Natural killer cell (primary cell): ENCODE measurements at regions not wholly inside any gene's neighbourhood (a gene's known extent, or its start where the extent isn't known, plus 50 kb on each side); places are given as distances from the start of the nearest gene placed in this dataset.

Source experiments
- ATAC-seq, 3 donors: fragments of 150-1000 bp in 2 of 3; fragments of 200-7000 bp in 1 of 3; cut with Tn5 transposase; 1 replicate in 1 of 3; 2 replicates in 2 of 3; pipeline ENCODE4 v1.10.0; 2021; ENCODE audit warnings: mild to moderate bottlenecking in 2 of 3, moderate library complexity in 2 of 3
- DNase-seq, 2 donors: peaks; one replicate each; pipeline versions ENCODE4 v3.0.0 to v3.0.0-alpha.2; 2013 to 2021; ENCODE audit warnings: mixed read lengths in 1 of 2
- H3K27ac ChIP-seq: one replicate; pipeline ENCODE4 v1.5.1; 2013; ENCODE audit warnings: mild to moderate bottlenecking, low read length
- H3K27me3 ChIP-seq: one replicate; pipeline ENCODE4 v1.6.1; 2013; ENCODE audit warnings: low read length; ENCODE audit not compliant: control insufficient read depth, insufficient read depth
- H3K36me3 ChIP-seq: one replicate; pipeline ENCODE4 v1.6.1; 2013; ENCODE audit warnings: low read length; ENCODE audit not compliant: control insufficient read depth, insufficient read depth
- H3K4me1 ChIP-seq: one replicate; pipeline ENCODE4 v1.6.1; 2013; ENCODE audit warnings: low read length; ENCODE audit not compliant: control insufficient read depth, insufficient read depth
- H3K4me3 ChIP-seq: one replicate; pipeline ENCODE4 v1.5.1; 2013; ENCODE audit warnings: low read length
- H3K9me3 ChIP-seq: one replicate; pipeline ENCODE4 v1.6.1; 2013; ENCODE audit warnings: low read length; ENCODE audit not compliant: control insufficient read depth, insufficient read depth
- H3K27ac Mint-ChIP-seq, 2 donors: one replicate each; pipeline ENCODE4 v1.8.0; 2022; ENCODE audit warnings: mild to moderate bottlenecking in 2 of 2, mixed read lengths in 2 of 2, moderate library complexity in 1 of 2
- H3K27me3 Mint-ChIP-seq, 2 donors: one replicate each; pipeline ENCODE4 v1.8.0; 2022; ENCODE audit warnings: low read depth in 2 of 2, mixed read lengths in 2 of 2
- H3K36me3 Mint-ChIP-seq: one replicate; pipeline ENCODE4 v1.8.0; 2022; ENCODE audit warnings: mixed read lengths
- H3K4me1 Mint-ChIP-seq, 2 donors: one replicate each; pipeline ENCODE4 v1.8.0; 2022; ENCODE audit warnings: mixed read lengths in 2 of 2
- H3K4me3 Mint-ChIP-seq: one replicate; pipeline ENCODE4 v1.8.0; 2022; ENCODE audit warnings: mild to moderate bottlenecking, moderate library complexity, mixed read lengths
- H3K9me3 Mint-ChIP-seq, 2 donors: one replicate each; pipeline ENCODE4 v1.8.0; 2022; ENCODE audit warnings: mixed read lengths in 2 of 2
- CTCF ChIP-seq: fragments of 200-600 bp; IDR thresholded peaks from one replicate; pipeline ENCODE4 v1.8.0; 2022; ENCODE audit warnings: antibody characterized with exemption
- WGBS: methylation state at CpG from one replicate; pipeline ENCODE4 v1.1.7; 2013; ENCODE audit warnings: missing lambda C conversion rate; ENCODE audit not compliant: insufficient coverage; 5-methylcytosine and 5-hydroxymethylcytosine counted together
- intact Hi-C: fragments of 100-400 bp; cut with micrococcal nuclease; formaldehyde crosslinking; loops from one replicate; pipeline ENCODE4 v1.14.2; 2022

DNA sequence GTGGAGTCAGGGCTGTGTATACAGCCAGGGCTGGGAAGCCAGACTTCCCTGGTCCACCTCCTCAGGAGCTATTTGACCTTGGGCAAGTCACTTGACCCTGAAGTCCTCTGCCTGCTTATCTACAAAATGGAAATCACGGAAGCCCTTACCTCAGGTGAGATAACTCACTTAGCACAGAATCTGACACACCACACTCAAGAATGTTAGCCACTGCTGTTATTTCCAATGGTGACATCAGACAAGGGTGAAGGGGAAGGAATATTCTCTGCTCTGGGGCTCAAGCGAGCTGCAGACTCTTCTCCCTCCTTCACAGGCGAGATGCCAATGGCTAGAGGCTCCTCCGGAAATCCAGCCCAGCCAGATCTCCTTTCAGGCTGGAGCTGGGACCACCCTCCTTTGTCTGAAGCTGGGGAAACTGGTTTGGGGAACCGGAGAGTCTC is 189.6 kb downstream of the HAUS1 start:
- H3K27ac Mint-ChIP-seq = no peak overlapping the region
- H3K4me3 ChIP-seq = no peak overlapping the region
- WGBS = 75% methylated on average over 5 of the region's 5 CpGs
- no peak overlapping the region for H3K4me3 Mint-ChIP-seq
- peaks cover 23 to 34% of the 10 kb centered on the region in 2 donors for H3K4me1 Mint-ChIP-seq
- DNase-seq (no peak), ATAC-seq (no peak)
- no peaks in the 10 kb centered on the region for H3K27me3 Mint-ChIP-seq
- no peaks in the 10 kb centered on the region for H3K27me3 ChIP-seq
- H3K9me3 ChIP-seq = no peaks in the 10 kb centered on the region
- no peaks in the 10 kb centered on the region for H3K36me3 Mint-ChIP-seq
- no peak overlapping the region for H3K27ac ChIP-seq
- no peaks in the 10 kb centered on the region for H3K9me3 Mint-ChIP-seq
- no peak for TF ChIP-seq CTCF
- peaks cover 8% of the 10 kb centered on the region for H3K4me1 ChIP-seq
- no peaks in the 10 kb centered on the region for H3K36me3 ChIP-seq
- intact Hi-C loops = no loop called here

GRCh38 chr18:46294318-46294717 is 190.1 kb downstream of the HAUS1 start:
- H3K36me3 ChIP-seq = no peaks in the 10 kb centered on the region
- H3K27ac Mint-ChIP-seq = no peak overlapping the region
- no peak for TF ChIP-seq CTCF
- no peaks in the 10 kb centered on the region for H3K9me3 ChIP-seq
- ATAC-seq = no peak
- H3K36me3 Mint-ChIP-seq = no peaks in the 10 kb centered on the region
- no peaks in the 10 kb centered on the region for H3K27me3 ChIP-seq
- no peaks in the 10 kb centered on the region for H3K9me3 Mint-ChIP-seq
- no peak overlapping the region for H3K27ac ChIP-seq
- H3K27me3 Mint-ChIP-seq = no peaks in the 10 kb centered on the region
- peaks cover 23 to 34% of the 10 kb centered on the region in 2 donors for H3K4me1 Mint-ChIP-seq
- H3K4me3 ChIP-seq = no peak overlapping the region
- no peak overlapping the region for H3K4me3 Mint-ChIP-seq
- WGBS = 91% methylated on average over 3 of the region's 3 CpGs
- H3K4me1 ChIP-seq = peaks cover 8% of the 10 kb centered on the region
- intact Hi-C loops = no loop called here
- DNase-seq = no peak

DNA sequence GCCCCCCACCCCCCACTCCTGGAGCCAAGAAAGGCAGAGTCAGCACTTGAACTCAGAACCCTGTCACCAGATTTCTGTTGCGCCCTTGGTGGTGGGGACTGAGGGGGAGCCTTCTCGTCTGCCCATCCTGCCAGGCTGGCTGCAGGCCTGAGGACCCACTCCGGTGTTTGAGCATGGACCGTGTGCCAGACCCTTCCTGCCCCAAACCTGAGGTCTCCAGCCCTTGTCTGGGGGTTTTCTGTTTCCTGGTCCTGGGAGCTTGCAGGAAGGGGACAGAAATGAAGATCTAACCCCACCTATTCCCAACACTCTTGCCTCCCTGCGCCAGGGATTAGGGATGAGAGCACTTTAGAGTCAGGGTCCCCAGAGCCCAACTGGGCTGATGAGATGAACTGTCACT is 190.6 kb downstream of the HAUS1 start:
- no peak overlapping the region for H3K4me3 Mint-ChIP-seq
- no peaks in the 10 kb centered on the region for H3K9me3 ChIP-seq
- no peaks in the 10 kb centered on the region for H3K9me3 Mint-ChIP-seq
- H3K27ac Mint-ChIP-seq = no peak overlapping the region
- no peak overlapping the region for H3K4me3 ChIP-seq
- H3K27ac ChIP-seq = no peak overlapping the region
- H3K36me3 Mint-ChIP-seq = no peaks in the 10 kb centered on the region
- no peaks in the 10 kb centered on the region for H3K36me3 ChIP-seq
- DNase-seq = no peak
- ATAC-seq = no peak
- 88% methylated on average over 5 of the region's 5 CpGs for WGBS
- intact Hi-C loops = no loop called here
- no peaks in the 10 kb centered on the region for H3K27me3 ChIP-seq
- no peak for TF ChIP-seq CTCF
- peaks cover 8% of the 10 kb centered on the region for H3K4me1 ChIP-seq
- no peaks in the 10 kb centered on the region for H3K27me3 Mint-ChIP-seq
- H3K4me1 Mint-ChIP-seq = peaks cover 23 to 34% of the 10 kb centered on the region in 2 donors

GRCh38 chr18:46295416-46295815 is 191.2 kb downstream of the HAUS1 start:
- no peak overlapping the region for H3K4me3 ChIP-seq
- no peak overlapping the region for H3K27ac ChIP-seq
- intact Hi-C loops = no loop called here
- no peaks in the 10 kb centered on the region for H3K27me3 ChIP-seq
- H3K4me1 ChIP-seq = peaks cover 8% of the 10 kb centered on the region
- Mint-ChIP-seq H3K27me3 (no peaks in the 10 kb centered on the region), H3K27ac (no peak overlapping the region), H3K9me3 (no peaks in the 10 kb centered on the region), H3K4me1 (peaks cover 23 to 34% of the 10 kb centered on the region in 2 donors), H3K4me3 (no peak overlapping the region), H3K36me3 (no peaks in the 10 kb centered on the region)
- 75% methylated on average over 5 of the region's 7 CpGs for WGBS
- H3K36me3 ChIP-seq = no peaks in the 10 kb centered on the region
- no peak for TF ChIP-seq CTCF
- ATAC-seq = no peak
- DNase-seq = no peak
- H3K9me3 ChIP-seq = no peaks in the 10 kb centered on the region
